ENCODE measurements at regions not wholly inside any gene's neighbourhood (a gene's known extent, or its start where the extent isn't known, plus 50 kb on each side); places are given as distances from the start of the nearest gene placed in this dataset.

- H3K36me3 ChIP-seq (ENCODE audit: control insufficient read depth, insufficient read depth, low read length): no peaks in the 10 kb centered on the region
- no peak overlapping the region for H3K27ac ChIP-seq (ENCODE audit: extremely low read depth, low read depth, low read length)
- ATAC-seq (no peak), FAIRE-seq (no peak), DNase-seq (ENCODE audit: extremely low read depth in 1 of 4, low spot score in 3 of 4) (no peak)
- H3K4me2 ChIP-seq (ENCODE audit: insufficient read depth, low read length): no peak overlapping the region
- in situ Hi-C loops (cut with MboI): no loop called here
- no peaks in the 10 kb centered on the region for H3K9me3 ChIP-seq (replicated peaks; ENCODE audit: control insufficient read depth, insufficient read depth, low read depth, low read length)
- intact Hi-C loops (cut with micrococcal nuclease): no loop called here
- H3K9me1 ChIP-seq (ENCODE audit: control insufficient read depth, insufficient read depth, low read length): no peaks in the 10 kb centered on the region
- H4K20me1 ChIP-seq (replicated peaks; ENCODE audit: control insufficient read depth, insufficient read depth, low read length): no peaks in the 10 kb centered on the region
- no peak overlapping the region for H3K4me3 ChIP-seq
- no peaks in the 10 kb centered on the region for H3K27me3 ChIP-seq (ENCODE audit: control insufficient read depth in 2 of 2, insufficient read depth in 2 of 2, low read length in 2 of 2)
- H3K9ac ChIP-seq (ENCODE audit: insufficient read depth in 1 of 2, low read depth in 2 of 2, low read length in 2 of 2): no peak overlapping the region
- no peak overlapping the region for H2AFZ ChIP-seq (ENCODE audit: low read depth, low read length)
- no peaks in the 10 kb centered on the region for H3K79me2 ChIP-seq (ENCODE audit: control insufficient read depth, insufficient read depth, low read length)
- TF ChIP-seq THRAP3 (IDR thresholded peaks at IDR 0.05; ENCODE audit: borderline replicate concordance) (no peak), MYC (IDR thresholded peaks at IDR 0.05; ENCODE audit: low read depth, low read length) (no peak), MYC (CRISPR knock-in tag; IDR thresholded peaks at IDR 0.05; ENCODE audit: borderline replicate concordance, low read depth) (no peak), POLR2AphosphoS2 (IDR thresholded peaks at IDR 0.05; ENCODE audit: low read length) (no peak), ZNF134 (CRISPR knock-in tag; conservative IDR thresholded peaks at IDR 0.05) (no peak), SPI1 (IDR thresholded peaks at IDR 0.05; ENCODE audit: borderline replicate concordance, low read depth, low read length) (no peak), XRCC3 (IDR thresholded peaks at IDR 0.05) (no peak), ZNF3 (CRISPR knock-in tag; IDR thresholded peaks at IDR 0.05) (no peak), KLF10 (CRISPR knock-in tag; IDR thresholded peaks at IDR 0.05) (no peak), CHAMP1 (IDR thresholded peaks at IDR 0.05) (no peak), MTA1 (IDR thresholded peaks at IDR 0.05; ENCODE audit: borderline replicate concordance) (no peak), TCFL5 (CRISPR knock-in tag; conservative IDR thresholded peaks at IDR 0.05) (no peak), KDM5B (IDR thresholded peaks at IDR 0.05; ENCODE audit: insufficient replicate concordance, low read depth, low read length) (no peak), BRD9 (IDR thresholded peaks at IDR 0.05; ENCODE audit: low read depth, partially characterized antibody) (no peak), ETV6 (IDR thresholded peaks at IDR 0.05; ENCODE audit: borderline replicate concordance in 1 of 2, low read depth in 2 of 2, low read length in 1 of 2) (no peak), ETV6 (CRISPR knock-in tag; IDR thresholded peaks at IDR 0.05; ENCODE audit: borderline replicate concordance) (no peak), SP2 (IDR thresholded peaks at IDR 0.05; ENCODE audit: extremely low read depth, low read depth, low read length, poor library complexity, severe bottlenecking) (no peak)
- POLR2A ChIA-PET: no interaction called here
- no peaks in the 10 kb centered on the region for H3K4me1 ChIP-seq (replicated peaks in 1 of 2; ENCODE audit: control insufficient read depth in 2 of 2, insufficient read depth in 2 of 2, low read length in 2 of 2)
- CTCF ChIA-PET (ENCODE audit: low intra/inter-chr PET ratio): no interaction called here
- BruUV-seq (replicated peaks): no TSS peak
Measured at GRCh38 chr11:97544431-97544830, 1154.6 kb downstream of the JRKL start.

Measured in K562 (cell line).